ENCODE measurements at regions not wholly inside any gene's neighbourhood (a gene's known extent, or its start where the extent isn't known, plus 50 kb on each side); places are given as distances from the start of the nearest gene placed in this dataset.

DNA sequence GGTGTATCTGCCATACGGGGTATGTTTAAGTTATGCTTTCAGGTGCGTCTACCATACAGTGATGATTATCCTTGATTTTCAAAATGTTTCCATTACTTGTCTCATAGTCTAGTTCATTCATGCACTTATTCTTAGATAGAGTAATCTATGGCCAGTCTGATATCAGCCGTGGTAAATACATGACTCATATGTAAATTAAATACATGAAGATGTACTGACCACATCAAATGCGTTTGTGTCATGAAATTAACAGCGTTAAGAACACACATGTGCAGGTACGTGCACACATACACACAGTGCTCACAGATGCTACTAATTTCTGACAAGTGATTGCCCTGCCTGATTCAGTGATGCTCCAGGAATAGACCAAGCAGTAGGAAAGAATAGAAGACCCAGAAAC lies 75.2 kb upstream of the EXOC1L start:
- peaks cover 54% of the 10 kb centered on the region for H3K27me3 Mint-ChIP-seq (ENCODE audit: unreplicated experiment)
- no peak for DNase-seq (ENCODE audit: extremely low spot score, unreplicated experiment)
- H3K4me1 Mint-ChIP-seq (ENCODE audit: unreplicated experiment): peaks cover 3% of the 10 kb centered on the region
- TF ChIP-seq, protein P1, sequence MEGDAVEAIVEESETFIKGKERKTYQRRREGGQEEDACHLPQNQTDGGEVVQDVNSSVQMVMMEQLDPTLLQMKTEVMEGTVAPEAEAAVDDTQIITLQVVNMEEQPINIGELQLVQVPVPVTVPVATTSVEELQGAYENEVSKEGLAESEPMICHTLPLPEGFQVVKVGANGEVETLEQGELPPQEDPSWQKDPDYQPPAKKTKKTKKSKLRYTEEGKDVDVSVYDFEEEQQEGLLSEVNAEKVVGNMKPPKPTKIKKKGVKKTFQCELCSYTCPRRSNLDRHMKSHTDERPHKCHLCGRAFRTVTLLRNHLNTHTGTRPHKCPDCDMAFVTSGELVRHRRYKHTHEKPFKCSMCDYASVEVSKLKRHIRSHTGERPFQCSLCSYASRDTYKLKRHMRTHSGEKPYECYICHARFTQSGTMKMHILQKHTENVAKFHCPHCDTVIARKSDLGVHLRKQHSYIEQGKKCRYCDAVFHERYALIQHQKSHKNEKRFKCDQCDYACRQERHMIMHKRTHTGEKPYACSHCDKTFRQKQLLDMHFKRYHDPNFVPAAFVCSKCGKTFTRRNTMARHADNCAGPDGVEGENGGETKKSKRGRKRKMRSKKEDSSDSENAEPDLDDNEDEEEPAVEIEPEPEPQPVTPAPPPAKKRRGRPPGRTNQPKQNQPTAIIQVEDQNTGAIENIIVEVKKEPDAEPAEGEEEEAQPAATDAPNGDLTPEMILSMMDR (IDR thresholded peaks at IDR 0.05): no peak
- H3K27ac Mint-ChIP-seq (ENCODE audit: unreplicated experiment): no peak overlapping the region
- H3K36me3 Mint-ChIP-seq (ENCODE audit: unreplicated experiment): no peaks in the 10 kb centered on the region
- H3K4me3 Mint-ChIP-seq (ENCODE audit: unreplicated experiment): no peak overlapping the region
- no peaks in the 10 kb centered on the region for H3K9me3 Mint-ChIP-seq (ENCODE audit: unreplicated experiment)

GRCh38 chr4:55745014-55745413 lies 74.6 kb upstream of the EXOC1L start:
- TF ChIP-seq, protein P1 (IDR thresholded peaks at IDR 0.05): no peak
- no peak for DNase-seq (ENCODE audit: extremely low spot score, unreplicated experiment)
- peaks cover 48% of the 10 kb centered on the region for H3K27me3 Mint-ChIP-seq (ENCODE audit: unreplicated experiment)
- no peaks in the 10 kb centered on the region for H3K9me3 Mint-ChIP-seq (ENCODE audit: unreplicated experiment)
- peaks cover 3% of the 10 kb centered on the region for H3K4me1 Mint-ChIP-seq (ENCODE audit: unreplicated experiment)
- H3K36me3 Mint-ChIP-seq (ENCODE audit: unreplicated experiment): no peaks in the 10 kb centered on the region
- no peak overlapping the region for H3K4me3 Mint-ChIP-seq (ENCODE audit: unreplicated experiment)
- H3K27ac Mint-ChIP-seq (ENCODE audit: unreplicated experiment): no peak overlapping the region

DNA sequence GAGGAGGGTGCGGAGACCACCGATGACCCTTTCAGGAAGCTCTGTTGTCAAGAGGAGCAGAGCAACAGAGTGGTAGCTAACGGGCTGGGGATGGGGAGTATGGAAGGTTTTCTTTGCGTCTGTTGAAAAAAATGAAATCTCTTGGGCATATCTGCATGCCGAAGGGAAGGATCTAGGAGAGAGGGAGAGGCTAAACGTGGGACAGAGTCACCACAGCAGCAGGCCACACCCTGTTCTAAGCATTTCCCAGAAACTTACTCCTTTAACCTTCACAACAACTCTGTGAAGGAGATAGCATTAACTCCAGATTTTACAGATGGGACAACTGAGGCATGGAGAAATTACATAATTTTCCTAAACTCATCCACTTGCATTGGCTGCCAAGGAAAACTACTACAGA lies 71.8 kb upstream of the EXOC1L start:
- Mint-ChIP-seq H3K9me3 (ENCODE audit: unreplicated experiment) (no peaks in the 10 kb centered on the region), H3K4me1 (ENCODE audit: unreplicated experiment) (peaks cover 1% of the 10 kb centered on the region), H3K27ac (ENCODE audit: unreplicated experiment) (no peak overlapping the region), H3K36me3 (ENCODE audit: unreplicated experiment) (no peaks in the 10 kb centered on the region), H3K27me3 (ENCODE audit: unreplicated experiment) (peaks cover 37% of the 10 kb centered on the region), H3K4me3 (ENCODE audit: unreplicated experiment) (no peak overlapping the region)
- DNase-seq (ENCODE audit: extremely low spot score, unreplicated experiment): no peak
- TF ChIP-seq, protein P1 (IDR thresholded peaks at IDR 0.05): no peak

DNA sequence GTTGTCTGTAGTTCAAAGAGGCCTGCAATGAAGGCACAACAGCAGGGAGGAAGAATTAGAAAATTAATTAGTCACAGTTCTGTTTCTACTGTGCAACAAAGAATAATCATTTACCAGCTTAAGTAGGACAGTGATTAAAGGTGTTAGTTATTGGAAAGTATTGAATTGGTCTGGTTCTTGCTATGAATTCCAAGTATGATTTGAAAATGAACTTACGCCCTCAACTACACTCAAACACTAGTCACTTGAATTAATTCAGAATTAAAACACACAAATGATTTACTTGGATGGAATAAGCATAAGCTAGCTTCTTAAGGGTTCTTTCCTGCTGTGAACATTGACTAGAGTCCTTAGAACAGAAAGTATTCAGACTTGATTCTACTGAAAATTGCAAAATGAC lies 69.9 kb upstream of the EXOC1L start:
- H3K27me3 Mint-ChIP-seq (ENCODE audit: unreplicated experiment): peaks cover 34% of the 10 kb centered on the region
- H3K36me3 Mint-ChIP-seq (ENCODE audit: unreplicated experiment): no peaks in the 10 kb centered on the region
- no peaks in the 10 kb centered on the region for H3K9me3 Mint-ChIP-seq (ENCODE audit: unreplicated experiment)
- peaks cover under 1% of the 10 kb centered on the region for H3K4me1 Mint-ChIP-seq (ENCODE audit: unreplicated experiment)
- H3K4me3 Mint-ChIP-seq (ENCODE audit: unreplicated experiment): no peak overlapping the region
- H3K27ac Mint-ChIP-seq (ENCODE audit: unreplicated experiment): no peak overlapping the region
- TF ChIP-seq, protein P1 (IDR thresholded peaks at IDR 0.05): no peak
- no peak for DNase-seq (ENCODE audit: extremely low spot score, unreplicated experiment)

- no peak overlapping the region for H3K27ac Mint-ChIP-seq (ENCODE audit: unreplicated experiment)
- TF ChIP-seq, protein P1 (IDR thresholded peaks at IDR 0.05): no peak
- H3K4me3 Mint-ChIP-seq (ENCODE audit: unreplicated experiment): no peak overlapping the region
- peaks cover 13% of the 10 kb centered on the region for H3K27me3 Mint-ChIP-seq (ENCODE audit: unreplicated experiment)
- peaks cover 5% of the 10 kb centered on the region for H3K4me1 Mint-ChIP-seq (ENCODE audit: unreplicated experiment)
- no peak for DNase-seq (ENCODE audit: extremely low spot score, unreplicated experiment)
- H3K36me3 Mint-ChIP-seq (ENCODE audit: unreplicated experiment): no peaks in the 10 kb centered on the region
- no peaks in the 10 kb centered on the region for H3K9me3 Mint-ChIP-seq (ENCODE audit: unreplicated experiment)
Measured at GRCh38 chr4:55752810-55753209, 66.8 kb upstream of the EXOC1L start.
